HG02981 (cell line): ENCODE measurements at regions not wholly inside any gene's neighbourhood (a gene's known extent, or its start where the extent isn't known, plus 50 kb on each side); places are given as distances from the start of the nearest gene placed in this dataset.
"Not testable (repeated sequence)": the region's sequence is repeated elsewhere in the genome, so short reads cannot be mapped to it uniquely, and the experiment has no call there.

Experiments used
- ATAC-seq: cut with Tn5 transposase; IDR thresholded peaks from one replicate; pipeline ENCODE4 v1.9.1; 2021; ENCODE audit warnings: mild to moderate bottlenecking, moderate library complexity; ENCODE audit not compliant: unreplicated experiment

- no peak for ATAC-seq
Measured at GRCh38 chr16:8080817-8081216, 509.5 kb downstream of the TMEM114 start.

- ATAC-seq, result no peak
Measured at GRCh38 chr16:8075271-8075670, 515.0 kb downstream of the TMEM114 start.

DNA sequence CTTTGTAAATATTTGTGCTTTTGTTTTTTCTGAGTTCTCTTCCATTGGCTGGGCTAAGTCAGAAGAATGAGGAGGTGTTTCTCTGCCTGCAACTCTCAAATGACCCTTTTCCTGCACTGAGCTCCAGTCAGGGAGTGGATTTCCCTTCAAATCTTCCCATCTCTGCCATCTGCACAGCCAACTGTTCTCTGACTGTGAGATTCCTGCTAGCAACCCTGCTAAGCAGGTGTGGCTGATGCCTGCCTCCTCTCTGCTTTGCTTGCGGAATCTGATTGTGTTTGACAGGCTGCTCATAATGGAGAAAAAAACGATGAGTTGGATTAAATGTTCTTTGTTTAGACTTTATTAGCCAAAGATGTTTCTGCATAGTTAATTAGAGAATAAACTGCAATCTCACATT, 519.8 kb downstream of the TMEM114 start:
- no peak for ATAC-seq

DNA sequence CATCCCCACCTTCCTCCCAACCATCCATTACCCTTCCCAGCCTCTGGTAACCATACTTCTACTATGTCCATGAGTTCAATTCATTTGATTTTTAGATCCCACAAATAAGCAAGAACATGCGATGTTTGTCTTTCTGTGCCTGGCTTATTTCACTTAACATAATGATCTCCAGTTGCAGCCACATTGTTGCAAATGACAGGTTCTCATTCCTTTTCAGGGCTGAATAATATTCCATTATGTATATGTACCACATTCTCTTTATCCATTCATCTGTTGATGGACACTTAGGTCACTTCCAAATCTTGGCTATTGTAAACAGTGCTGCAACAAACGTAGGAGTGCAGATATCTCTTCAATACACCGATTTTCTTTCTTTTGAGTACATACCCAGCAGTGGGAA, 522.1 kb downstream of the TMEM114 start:
- ATAC-seq, result not testable (repeated sequence)

GRCh38 chr16:8063159-8063558, 527.2 kb downstream of the TMEM114 start:
- no peak for ATAC-seq

DNA sequence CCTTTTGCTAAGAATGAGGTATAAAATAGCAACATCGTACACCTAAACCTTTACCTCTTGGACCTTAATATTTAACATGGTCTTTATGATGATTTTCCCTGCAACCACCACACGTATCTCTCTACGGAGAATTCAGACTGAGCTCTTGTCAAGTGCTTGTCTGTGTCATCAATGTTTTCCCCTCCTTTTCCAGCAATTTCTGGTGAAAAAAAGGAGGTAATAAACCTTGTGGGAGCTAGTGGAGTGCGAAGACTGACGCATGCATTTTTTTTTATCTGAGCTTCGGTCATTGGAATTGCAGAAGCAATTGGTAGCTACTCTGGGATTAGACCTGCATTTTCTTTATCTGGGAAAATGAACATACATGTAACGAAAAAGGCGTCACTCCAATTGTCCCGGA, 527.6 kb downstream of the TMEM114 start:
- ATAC-seq, result no peak

GRCh38 chr16:8055761-8056160, 534.5 kb downstream of the TMEM114 start:
- ATAC-seq, result no peak

DNA sequence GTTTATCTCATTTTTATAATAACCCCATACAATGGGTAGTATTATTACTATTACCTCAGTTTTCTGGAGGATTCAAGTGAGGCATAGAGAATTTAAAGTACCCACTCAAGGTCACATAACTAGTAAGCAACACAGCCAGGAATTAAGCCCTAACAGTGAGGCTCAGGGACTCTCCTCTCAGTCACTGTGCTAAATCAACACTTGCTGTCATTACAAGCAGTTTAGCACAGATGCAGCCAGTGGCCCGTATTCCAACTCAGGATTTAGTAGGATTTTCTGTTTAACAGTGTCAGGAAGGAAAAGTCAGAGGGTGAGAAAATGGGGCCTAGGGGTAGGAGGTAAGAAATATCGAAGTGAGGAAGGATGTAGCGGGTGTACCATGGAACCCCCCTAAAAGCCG, 536.9 kb downstream of the TMEM114 start:
- no peak for ATAC-seq

DNA sequence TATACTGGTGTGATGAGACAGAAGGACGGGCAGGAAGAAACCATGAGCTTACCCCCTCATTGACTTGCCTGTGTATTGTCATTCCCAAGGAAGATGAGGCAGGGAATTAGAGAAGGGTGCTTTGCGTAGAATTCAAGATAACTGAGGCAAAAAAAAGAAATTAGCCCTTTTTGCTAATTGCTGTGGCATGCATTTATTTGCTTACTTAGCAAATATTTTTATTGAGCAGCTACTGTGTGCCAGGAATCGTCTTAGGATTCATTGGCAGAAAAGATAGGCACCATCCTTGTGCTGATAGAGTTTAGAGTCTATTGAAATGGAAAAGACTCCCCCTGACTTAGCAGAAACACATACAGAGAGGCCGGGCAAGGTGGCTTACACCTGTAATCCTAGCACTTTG, 541.9 kb downstream of the TMEM114 start:
- no peak for ATAC-seq

- ATAC-seq, result no peak
Measured at GRCh38 chr16:8047736-8048135, 542.6 kb downstream of the TMEM114 start.

- no peak for ATAC-seq
Measured at GRCh38 chr16:8044796-8045195, 545.5 kb downstream of the TMEM114 start.

GRCh38 chr16:8032406-8032805, 557.9 kb downstream of the TMEM114 start:
- ATAC-seq, result no peak

DNA sequence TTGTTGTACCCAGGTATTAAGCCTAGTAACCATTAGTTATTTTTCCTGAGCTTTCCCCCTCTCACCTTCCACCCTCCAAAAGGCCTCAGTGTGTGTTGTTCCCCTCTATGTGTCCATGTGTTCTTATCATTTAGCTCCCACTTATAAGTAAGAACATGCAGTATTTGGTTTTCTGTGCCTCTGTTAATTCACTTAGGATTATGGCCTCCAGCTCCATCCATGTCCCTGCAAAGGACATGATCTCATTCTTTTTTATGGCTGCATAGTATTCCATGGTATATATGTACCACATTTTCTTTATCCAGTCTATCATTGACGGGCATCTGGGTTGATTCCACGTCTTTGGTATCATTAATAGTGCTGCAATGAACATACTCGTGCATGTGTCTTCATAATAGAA, 560.3 kb downstream of the TMEM114 start:
- ATAC-seq, result not testable (repeated sequence)

- ATAC-seq, result no peak
Measured at GRCh38 chr16:8026450-8026849, 563.9 kb downstream of the TMEM114 start.

- no peak for ATAC-seq
Measured at GRCh38 chr16:8023326-8023725, 567.0 kb downstream of the TMEM114 start.

DNA sequence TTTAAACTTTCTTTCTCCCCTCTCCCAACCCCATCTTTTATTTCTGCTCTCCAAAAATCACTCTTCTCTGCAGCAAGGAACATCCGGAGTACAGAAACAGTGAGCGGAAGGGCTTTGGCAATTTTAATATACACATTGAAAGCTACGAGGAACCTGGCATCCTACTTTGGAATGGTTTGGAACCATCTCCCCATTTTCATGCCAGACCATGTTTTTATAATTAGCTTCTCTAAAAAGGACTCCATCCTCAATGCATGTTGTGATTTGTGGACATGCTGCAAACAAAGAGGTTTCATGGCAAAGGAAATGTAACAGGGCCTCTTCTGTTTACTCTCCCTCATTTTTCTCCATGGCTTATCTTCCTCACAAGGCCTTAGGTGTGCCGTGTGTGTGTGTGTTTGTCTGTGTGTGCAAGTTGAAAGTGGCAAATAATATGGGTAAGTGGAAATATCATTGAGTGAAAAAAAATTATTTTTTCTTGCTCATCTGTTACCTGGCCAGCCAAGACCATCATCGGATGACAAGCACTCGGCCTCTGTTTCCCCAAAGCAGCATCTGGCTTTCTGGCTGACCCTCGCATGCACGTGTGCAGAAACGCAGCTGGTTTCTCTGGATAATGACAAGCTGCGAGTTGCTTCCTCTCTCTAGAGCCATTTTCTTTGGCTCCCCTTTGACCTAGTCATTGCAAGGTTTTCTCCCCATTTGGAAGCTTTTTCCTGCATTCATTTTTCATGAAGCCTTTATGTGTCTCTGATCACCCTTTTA, 585.0 kb downstream of the TMEM114 start:
- ATAC-seq, result no peak

GRCh38 chr16:7998789-7999453, 591.4 kb downstream of the TMEM114 start:
- ATAC-seq, result no peak

DNA sequence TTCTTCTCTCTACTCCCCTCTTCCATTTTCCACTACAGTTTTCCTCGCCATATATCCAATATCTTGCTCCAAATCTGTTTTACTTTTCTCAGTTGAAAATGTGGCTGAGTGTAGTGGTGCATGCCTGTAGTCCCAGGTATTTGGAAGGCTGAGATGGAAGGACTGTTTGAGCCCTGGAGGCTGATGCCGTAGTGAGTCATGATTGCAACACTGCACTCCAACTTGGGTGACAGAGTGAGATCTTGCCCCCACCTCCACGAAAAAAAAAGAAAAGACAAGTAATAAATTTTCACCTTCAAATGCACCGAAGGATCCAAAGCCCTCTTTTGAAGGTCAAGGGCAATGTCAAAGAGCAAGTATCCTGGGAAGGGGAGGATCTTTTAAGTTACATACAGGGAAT, 592.3 kb downstream of the TMEM114 start:
- ATAC-seq, result no peak

- no peak for ATAC-seq
Measured at GRCh38 chr16:7992616-7993015, 597.7 kb downstream of the TMEM114 start.

- ATAC-seq, result no peak
Measured at GRCh38 chr16:7990626-7991260, 599.6 kb downstream of the TMEM114 start.

- ATAC-seq, result no peak
Measured at GRCh38 chr16:7983676-7984075, 606.6 kb downstream of the TMEM114 start.

DNA sequence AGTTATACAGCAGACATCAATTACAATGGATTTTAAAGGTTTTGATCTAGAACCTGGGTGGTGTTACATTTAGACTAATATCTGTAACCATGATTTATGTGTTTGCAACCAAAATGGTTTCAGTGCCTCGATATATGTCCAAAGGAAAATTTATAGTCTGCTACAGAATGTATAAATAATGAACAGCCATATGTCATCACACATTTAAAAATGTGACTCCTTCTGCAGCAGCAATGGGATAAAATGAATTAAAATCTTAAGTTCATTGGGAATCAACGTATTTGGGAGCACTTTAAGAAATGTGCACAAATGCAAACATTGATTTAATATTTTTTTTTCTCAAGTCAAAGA, 610.2 kb downstream of the TMEM114 start:
- ATAC-seq, result no peak
